ENCODE measurements at regions not wholly inside any gene's neighbourhood (a gene's known extent, or its start where the extent isn't known, plus 50 kb on each side); places are given as distances from the start of the nearest gene placed in this dataset.
"Not testable (repeated sequence)": the region's sequence is repeated elsewhere in the genome, so short reads cannot be mapped to it uniquely, and the experiment has no call there.

DNA sequence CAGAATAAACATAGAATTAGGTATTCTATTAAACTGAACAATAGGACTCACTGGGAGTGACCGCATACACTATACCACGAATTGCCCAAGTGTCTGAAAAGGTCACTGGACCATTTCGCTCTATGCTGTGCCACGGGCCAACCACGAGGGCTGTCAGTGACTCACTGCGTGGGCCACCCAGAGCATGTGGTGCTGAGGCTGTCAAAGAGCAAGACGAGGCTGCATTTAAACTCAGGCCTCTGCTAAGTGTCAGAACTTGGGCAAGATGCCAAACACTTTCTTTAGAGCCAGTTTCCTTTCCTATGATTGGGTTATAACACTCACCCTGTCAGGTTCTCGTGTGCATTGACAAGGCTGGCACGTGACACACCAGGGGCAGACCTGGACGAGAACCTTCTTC, 97.5 kb downstream of the SH3YL1 start:
- no peak for DNase-seq

DNA sequence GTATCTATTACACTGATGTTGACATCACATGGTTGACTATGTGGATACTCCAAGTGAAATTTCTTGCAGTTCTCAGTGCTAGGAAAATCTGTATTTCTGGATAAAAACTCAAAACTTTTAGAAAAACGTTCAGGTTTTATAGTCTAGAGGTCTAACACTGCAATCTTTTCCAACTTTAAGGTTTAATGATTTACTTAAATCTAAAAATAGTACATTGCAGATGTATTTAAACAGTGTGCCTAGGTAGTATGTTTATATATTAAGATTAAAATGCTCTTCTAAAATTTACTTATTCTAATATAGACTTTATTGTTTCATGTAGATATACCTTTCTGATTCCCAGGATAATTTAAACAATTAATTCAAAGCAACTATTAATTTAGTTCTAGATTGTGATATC, 98.3 kb downstream of the SH3YL1 start:
- no peak for DNase-seq

DNA sequence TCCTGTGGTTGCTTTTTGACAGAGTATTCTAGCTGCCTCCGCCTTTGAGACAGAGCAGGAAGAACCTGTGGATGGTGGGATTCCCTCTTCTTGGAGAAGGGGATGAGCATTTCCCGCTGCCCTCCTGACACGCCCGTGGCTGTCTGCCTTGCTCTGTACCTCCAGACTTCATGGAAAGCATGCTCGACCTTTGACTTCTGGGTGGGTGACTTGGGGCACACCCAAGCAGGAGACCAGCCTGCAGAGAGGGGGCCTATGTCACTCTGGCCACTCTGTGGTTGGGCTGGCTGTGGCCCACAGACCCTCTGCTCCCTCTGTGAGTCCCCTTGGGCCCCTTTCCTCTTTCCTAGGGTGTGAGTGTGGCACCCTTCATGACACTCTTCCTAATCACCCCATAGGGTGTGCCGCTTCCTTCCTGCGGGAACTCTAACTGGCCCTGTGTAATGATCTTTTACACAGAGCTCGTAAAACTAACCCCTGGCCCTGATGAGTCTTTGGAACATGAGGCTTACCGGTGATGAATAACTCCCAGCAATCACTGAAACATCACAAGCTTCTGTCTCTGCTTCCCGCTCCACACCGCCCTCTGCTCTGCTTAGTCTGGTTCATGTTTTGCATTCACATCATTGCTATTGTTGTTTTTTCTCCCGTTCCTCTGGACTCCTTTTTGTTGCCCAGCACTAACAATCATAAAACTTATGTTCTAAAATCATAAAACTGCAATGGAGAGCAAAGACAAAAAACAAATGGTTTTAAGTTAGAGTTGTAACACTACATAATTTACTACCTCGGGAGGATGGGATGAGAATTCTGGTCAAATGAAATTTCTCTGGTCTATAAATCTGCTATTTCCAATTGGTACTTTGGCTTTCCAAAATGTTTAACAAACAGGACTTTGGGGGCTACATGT, 101.1 kb downstream of the SH3YL1 start:
- DNase-seq, result no peak

DNA sequence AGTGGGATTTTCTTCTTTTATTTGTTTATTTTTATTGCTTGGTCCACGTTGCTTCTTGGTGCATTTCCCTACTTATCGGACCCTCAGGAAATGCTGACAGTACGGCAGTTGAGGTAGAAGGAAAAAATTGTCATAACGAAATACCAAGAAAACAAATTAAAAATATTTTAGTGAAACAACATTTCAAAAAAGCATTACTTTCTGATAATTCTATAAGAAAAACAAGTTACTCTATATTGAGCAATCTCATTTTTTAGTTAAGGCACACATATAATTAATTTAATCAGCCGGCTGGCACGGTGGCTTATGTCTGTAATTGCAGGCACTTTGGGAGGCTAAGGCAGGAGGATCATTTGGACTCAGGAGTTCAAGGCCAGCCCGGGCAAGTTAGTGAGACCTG, 102.1 kb downstream of the SH3YL1 start:
- no peak for DNase-seq

DNA sequence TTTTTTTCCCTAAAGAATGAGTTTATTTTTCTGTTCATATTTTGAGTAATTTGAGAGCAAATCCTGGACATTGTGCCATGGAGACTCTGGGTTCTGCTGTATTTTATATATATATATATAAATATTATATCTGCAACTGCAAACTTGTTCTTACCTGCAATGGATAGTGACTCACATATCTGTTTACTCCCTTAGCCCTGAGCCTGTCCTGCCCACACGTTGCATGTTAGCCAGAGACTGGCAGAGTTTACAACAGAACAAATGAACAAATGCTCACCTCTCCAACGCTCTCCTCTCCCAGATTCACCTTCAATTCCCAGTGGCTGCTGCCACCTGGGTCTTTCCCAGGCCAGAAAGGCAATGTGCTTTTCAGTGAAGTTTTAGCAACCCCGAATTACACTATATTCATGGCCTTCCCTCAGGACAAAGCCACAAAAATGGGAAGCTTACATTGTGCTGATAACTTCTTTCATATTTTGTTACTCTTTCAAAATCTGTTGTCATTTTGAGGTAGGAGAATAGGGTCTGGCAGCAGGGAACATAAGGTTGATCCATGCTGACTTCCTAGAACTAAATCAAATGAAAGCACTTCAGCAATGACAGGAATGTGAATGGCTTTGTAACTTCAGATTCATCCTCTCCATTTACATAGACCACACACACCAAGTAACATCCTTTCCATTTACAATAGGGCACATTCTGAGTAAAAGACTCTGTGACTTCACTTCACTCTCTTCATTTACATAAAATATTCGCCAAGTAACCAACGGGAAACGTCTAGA, 105.4 kb upstream of the FAM110C start:
- DNase-seq, result no peak

DNA sequence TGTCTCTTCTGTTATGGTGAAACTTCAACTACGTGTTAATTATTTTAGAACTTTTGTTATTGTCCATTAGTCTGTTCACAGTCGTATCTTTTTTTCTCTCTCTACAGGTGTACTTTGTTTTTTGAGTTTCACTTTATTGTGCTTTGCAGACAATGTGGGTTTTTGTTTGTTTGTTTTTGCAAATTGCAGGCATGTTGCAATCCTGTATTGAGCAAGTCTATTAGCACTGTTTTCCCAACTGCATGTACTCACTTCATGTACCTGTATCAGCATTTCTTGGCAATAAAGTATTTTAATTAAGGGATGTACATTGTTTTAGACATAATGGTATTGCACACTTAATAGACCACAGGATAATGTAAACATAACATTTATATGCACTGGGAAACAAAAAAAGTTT, 99.1 kb upstream of the FAM110C start:
- no peak for DNase-seq

DNA sequence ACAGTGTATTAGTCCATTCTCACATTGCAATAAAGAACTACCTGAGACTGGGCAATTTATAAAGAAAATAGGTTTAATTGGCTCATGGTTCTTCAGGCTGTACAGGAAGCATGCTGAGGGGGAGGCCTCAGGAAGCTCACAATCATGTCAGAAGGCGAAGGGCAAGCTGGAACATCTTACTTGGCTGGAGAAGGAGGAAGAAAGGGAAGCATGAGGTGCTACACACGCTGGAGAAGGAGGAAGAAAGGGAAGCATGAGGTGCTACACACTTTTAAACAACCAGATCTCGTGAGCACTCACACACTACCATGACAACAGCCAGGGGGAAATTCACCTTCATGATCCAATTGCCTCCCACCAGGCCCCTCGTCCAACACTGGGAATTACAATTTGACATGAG, 95.3 kb upstream of the FAM110C start:
- no peak for DNase-seq

DNA sequence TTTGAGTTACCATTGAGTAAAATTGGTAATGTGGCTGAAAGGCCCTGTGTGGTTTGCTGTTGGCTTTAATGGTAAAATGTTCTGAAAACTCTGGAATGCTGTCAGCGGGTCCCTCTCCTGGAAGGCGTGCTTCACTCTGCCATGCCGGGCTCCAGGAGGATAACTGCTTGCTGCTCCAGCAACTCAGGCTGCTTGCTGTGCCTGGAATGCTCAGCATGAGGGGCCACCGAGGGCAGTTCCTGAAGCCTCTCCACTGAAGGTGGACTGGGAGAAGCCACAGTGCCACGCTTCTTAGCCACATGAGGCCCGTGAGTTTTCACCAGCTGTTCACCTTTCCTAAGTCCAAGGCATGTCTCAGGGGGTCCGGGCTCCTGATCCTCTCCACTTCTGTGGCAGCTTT, 90.4 kb upstream of the FAM110C start:
- no peak for DNase-seq

DNA sequence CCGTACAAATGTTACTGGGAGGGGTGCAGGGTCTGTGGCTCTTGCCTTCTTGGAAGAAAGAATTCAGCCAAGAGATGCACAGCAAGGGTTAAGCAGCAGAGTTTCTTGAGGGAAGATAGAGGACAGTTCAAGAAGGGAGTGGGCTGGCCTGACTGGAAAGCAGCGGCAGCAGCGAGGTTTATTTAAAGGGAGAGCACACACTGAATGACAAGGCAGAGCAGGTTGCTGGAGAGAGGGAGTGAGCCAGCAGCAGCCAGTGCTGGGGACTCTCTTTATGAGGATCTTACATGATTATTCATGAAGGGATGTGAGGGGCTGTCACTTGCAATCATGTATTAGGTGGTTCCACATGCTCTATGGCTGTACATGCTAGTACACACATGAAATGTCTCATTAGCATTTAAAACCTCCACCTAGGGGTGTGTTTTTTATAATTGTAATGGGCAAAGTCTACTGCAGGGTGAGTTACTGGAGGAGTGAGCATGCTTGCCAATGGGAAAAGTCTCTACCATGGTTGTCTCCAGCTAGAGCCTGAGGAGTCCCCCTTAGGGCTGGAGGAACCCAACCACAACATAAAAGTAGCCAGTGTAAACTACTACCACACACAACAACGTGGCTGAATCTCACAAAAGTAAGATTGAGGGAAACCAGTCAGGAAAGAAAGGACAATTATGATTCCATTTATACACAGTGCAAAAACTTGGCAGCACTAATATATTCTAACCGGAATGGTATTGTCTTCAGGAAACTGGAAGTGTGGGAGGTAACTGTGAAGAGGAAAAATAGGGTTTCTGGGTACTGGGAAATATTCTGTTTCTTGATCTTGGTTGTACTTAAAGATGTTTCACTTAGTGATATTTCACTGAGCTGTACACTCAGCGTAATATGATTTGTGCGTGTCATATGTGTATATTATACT, 87.6 kb upstream of the FAM110C start:
- DNase-seq, result peak in 1 of 2 experiments; percentile 53

DNA sequence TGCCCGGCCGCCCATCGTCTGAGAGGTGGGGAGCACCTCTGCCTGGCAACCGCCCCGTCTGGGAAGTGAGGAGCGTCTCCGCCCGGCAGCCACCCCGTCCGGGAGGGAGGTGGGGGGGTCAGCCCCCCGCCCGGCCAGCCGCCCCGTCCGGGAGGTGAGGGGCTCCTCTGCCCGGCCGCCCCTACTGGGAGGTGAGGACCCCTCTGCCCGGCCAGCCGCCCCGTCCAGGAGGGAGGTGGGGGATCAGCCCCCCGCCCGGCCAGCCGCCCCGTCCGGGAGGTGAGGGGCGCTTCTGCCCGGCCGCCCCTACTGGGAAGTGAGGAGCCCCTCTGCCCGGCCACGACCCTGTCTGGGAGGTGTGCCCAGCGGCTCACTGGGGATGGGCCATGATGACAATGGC, 80.5 kb upstream of the FAM110C start:
- not testable (repeated sequence) for DNase-seq

DNA sequence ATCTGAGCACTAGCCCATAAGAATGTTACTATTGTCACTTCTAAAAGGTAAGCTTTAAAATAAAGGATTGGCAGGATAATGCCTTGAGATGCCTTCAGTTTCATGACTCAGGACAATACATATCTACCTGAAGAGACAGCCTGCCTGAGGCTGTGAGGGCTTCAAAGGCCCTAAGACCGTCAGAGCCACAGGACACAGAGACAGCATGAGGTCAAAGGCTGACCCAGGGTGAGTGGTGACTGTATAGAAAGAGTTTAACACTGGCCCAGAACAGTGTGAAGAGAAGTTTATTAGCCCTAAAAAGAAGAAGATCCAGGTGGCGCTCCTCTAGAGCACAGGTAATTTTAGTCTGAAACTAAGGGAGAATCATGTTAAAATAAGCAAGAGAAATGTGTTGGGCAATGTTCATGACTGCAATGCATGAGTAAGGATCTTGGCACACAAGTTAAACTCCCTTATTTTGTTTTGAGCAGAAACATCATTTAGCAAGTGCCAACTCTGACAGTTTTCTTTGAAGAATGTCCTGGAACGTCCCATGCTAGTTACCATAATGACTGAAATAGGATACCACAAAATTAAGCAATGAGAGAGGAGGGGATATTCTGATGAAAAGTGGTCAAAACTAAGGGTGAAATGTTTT, 78.1 kb upstream of the FAM110C start:
- DNase-seq, result no peak

DNA sequence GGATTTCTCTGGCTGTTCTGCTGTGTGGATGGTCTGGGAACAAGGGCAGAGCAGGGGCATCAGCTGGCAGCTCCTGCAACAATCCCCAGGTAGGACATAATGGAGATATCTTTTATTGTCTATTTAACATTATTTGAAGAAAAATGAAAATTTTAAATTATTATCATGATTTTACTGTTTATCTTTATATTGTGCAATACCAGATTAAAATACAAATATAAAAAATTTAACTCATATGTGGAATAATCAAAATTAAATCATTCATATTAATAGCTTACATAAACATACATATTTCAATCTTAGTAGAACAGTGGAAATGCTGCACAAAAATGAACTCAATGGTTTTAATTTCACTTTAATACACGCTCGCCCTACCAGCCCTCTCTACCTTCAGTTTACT, 70.6 kb upstream of the FAM110C start:
- no peak for DNase-seq

DNA sequence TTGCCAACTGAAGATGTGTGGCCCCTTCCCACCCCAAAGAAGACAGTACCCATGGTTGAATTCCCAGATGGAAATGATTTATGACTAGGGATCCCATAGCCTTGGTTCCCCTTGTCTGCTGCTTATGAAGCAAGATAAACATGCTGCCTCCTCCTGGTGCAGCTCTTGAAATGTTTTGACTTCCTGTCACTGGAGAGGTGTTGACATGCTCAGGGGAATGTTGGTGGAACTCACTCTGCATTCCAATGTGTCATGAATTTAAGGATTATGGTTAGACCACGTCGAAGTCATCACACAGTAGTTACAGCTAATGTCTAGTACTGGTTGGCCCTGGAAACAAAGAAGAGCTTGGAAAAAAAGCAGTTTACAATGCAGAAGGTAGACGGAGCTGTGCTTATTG, 69.0 kb upstream of the FAM110C start:
- DNase-seq, result no peak

DNA sequence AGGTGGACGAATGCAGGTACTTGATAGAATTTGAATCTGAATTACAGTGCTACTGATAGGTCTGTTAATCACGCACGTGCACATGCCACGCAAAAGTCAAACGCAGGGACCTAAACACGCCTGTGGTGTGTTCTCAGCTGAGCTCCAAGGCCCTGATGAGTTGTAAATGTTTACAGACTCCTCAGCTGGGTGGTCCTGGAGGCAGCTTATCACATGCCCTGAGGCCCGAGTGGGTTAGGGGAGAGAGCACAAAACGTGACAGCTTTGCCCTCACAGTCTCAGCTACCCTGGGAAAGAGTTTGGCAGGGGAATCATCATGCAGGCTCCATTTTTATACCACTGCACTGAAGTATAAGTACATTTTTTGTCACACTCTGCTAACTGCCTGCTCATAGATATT, 68.3 kb upstream of the FAM110C start:
- no peak for DNase-seq

DNA sequence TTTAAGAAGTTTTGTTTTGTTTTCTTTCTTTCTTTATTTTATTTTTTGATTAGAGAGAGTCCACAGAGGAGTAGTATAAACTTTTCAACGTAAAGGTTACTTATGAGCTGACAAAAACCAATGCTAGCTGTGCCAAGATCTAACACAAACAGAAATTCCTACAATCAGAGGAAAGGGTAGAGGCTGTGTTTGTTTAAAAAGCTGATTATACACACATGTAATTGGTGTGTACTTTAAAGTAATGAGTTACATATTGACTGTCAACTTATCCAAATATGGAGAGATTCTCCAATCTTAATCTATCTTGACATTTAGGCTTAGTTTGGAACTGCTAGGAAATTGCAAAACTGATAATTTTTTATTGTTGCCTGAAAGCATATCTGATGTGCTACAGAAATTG, 63.7 kb upstream of the FAM110C start:
- no peak for DNase-seq

DNA sequence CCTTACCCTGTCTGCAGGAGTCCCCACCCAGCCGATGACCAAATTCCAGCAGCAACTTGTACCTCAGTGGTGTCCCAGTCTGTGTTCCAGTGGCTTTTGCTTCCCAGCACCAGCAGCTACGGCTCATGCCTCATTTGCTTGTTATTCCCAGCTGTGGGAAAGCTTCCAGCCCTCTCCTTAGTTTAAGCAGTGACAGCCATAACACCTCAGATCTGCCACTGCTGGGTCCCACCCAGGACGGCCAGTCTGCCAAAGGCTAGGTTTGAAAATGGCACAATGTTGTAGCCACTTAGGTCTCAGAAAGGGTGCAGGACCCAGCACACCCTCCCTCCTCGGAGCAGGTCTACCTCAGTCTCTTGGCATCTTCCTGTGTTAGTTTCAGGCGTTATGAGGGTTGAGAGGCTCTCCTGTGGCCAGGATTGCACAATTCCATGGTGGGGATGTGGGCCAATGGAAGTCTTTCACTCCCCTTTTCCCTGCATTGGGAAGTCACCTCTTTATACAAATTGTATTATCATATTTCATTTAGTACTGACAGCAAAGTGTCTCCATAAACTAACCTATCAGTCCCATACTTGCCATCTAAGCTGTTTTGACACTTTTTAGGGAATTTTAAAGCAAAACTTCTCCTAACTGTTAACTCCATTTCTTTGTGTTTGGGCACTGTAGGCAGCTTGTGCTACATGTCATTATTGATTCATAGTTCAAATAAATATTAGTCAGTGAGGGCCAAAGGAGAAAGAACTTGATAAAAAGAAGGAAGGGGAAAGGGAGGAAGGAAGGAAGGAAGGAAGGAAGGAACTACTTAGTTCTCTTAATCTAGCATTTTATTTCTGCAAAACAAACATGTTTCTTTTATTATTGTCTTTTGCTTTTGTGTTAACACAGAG, 62.9 kb upstream of the FAM110C start:
- no peak for DNase-seq

DNA sequence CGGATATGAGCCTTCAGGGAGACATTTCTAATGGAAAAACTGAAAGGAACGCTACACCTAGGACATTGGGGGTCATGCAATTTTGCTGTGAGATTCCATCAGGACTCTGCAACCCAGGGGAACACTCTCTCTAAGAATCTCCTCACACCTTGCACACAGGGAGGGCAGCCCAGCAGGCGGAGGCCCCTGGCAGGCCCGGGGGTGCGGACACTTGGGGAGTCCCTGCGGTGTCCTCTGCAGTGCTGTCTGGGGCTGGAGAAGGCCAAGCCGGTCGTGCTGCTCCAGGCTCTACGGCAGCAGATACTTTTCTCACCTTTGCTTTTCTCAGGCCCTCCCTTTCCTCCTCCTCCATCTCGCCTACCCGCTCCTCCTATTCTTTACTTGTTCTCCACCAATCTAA, 54.7 kb upstream of the FAM110C start:
- DNase-seq, result no peak
